ENCODE measurements at regions not wholly inside any gene's neighbourhood (a gene's known extent, or its start where the extent isn't known, plus 50 kb on each side); places are given as distances from the start of the nearest gene placed in this dataset.

DNA sequence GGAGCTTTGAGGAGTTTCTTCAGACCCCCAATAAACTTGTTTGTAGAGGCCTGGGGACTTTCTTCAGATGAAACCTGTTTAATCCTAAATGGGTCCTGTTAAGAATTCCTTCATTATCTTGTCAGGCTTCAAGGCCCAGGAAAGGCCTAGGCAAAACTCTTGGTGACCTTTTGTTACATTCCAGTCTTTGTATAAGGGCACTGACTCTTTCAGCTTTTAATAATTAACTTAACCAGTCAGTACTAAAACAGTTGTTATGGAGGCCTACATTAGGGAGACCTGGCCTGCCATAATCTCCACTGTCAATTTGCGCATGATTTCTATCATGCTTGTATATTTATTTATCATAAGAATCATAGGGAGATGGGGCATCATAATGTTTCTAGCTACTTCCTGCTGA lies 110.2 kb downstream of the FCRL5 start (continued):
- TF ChIP-seq, protein P1, sequence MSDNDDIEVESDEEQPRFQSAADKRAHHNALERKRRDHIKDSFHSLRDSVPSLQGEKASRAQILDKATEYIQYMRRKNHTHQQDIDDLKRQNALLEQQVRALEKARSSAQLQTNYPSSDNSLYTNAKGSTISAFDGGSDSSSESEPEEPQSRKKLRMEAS (CRISPR knock-in tag; IDR thresholded peaks at IDR 0.05), result no peak
- TF ChIP-seq, protein P2, sequence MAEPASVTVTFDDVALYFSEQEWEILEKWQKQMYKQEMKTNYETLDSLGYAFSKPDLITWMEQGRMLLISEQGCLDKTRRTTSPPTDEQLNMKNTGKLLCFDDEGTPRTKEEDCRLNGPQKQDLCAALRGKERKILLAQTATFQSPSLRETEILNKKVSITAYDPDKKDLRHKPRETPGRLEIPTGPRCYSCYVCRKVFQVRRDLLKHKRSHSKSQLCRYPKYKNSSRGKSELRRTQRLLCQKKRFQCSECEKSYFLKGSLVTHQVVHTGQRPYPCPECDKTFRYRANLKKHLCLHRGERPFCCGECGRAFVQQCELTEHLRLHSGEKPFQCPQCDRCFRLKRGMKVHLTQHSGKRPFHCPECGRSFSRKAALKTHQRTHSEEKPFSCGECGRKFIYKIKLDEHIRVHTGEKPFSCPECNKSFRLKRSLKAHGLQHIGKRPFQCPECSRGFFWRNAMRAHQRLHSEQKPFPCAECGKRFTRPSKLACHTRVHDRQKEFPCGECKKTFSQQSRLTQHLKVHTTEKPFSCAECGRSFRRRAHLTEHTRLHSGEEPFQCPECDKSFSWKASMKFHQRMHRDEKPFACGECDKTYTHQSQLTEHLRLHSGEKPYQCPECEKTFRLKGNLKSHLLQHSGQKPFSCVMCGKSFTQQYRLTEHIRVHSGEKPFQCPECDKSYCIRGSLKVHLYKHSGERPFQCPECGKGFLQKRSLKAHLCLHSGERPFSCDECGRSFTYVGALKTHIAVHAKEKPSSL (CRISPR knock-in tag; conservative IDR thresholded peaks at IDR 0.05), result no peak

DNA sequence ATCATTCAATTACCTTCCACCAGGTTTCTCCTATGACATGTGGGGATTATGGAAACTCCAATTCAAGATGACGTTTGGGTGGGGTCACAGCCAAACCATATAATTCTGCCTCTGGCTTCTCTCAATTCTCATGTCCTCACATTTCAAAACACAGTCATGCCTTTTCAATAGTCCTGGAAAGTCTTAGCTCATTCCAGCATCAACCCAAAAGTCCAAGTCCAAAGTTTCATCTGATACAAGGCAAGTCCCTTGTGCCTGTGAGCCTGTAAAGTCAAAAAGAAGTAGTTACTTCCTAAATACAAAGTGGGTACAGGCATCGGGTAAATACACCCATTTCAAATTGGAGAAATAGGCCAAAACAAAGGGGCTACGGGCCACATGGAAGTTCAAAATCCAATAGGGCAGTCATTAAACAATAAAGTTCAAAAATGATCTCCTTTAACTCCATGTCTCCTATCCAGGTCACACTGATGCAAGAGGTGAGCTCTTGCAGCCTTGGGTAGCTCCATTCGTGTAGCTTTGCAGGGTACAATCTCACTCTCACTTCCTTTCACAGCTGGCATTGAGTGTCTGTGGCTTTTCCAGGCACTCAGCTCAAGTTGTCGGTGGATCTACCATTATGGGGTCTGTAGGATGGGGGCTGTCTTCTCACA lies 112.9 kb downstream of the FCRL5 start:
- H3K4me3 Mint-ChIP-seq, result no peak overlapping the region

DNA sequence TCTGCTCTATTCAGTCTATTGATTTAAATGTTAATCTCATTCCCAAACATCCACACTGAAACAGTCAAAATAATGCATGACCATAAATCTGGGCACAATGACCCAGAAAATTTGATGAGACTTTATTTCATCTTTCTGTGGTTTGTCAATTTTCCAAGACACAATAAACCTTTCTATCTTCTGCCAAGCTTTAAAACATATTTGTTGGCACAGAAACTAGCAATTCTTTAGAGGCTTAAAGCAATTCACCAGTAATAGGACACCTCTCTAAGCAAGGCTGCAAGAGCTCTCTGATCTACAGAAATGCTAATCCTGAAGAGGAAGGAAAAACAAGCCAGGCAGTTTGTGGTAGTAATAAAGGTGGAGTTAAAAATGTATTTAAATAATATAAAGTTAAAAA lies 113.7 kb downstream of the FCRL5 start:
- Mint-ChIP-seq H3K36me3 (peaks cover 23% of the 10 kb centered on the region), H3K4me3 (no peak overlapping the region), H3K27ac (peak overlapping the region; percentile 81), H3K9me3 (peaks cover 35% of the 10 kb centered on the region), H3K27me3 (ENCODE audit: low read depth) (peaks cover 8% of the 10 kb centered on the region; the same call in 1 of the 2 replicates), H3K4me1 (peaks cover 53% of the 10 kb centered on the region)
- DNase-seq (ENCODE audit: low spot score) (no peak), ATAC-seq (peak; percentile 65)
- CTCF ChIA-PET, result no interaction called here
- POLR2A ChIA-PET, result no interaction called here
- TF ChIP-seq ZNF138 (CRISPR knock-in tag; conservative IDR thresholded peaks at IDR 0.05) (no peak), IRF2 (CRISPR knock-in tag; IDR thresholded peaks at IDR 0.05; ENCODE audit: borderline replicate concordance, low read depth) (no peak), MXD4 (CRISPR knock-in tag; IDR thresholded peaks at IDR 0.05; ENCODE audit: borderline replicate concordance) (no peak), SMAD4 (CRISPR knock-in tag; IDR thresholded peaks at IDR 0.05) (no peak), ZBTB21 (CRISPR knock-in tag; IDR thresholded peaks at IDR 0.05; ENCODE audit: borderline replicate concordance) (no peak)

More for the DNA sequence above, 112.9 kb downstream of the FCRL5 start:
- Mint-ChIP-seq H3K9me3 (peaks cover 26% of the 10 kb centered on the region), H3K4me1 (peaks cover 53% of the 10 kb centered on the region), H3K27me3 (ENCODE audit: low read depth) (peaks cover 6% of the 10 kb centered on the region; the same call in 1 of the 2 replicates), H3K27ac (no peak overlapping the region), H3K36me3 (peaks cover 15% of the 10 kb centered on the region)
- ChIA-PET POLR2A (no interaction called here), CTCF (no interaction called here)
- no peak for ATAC-seq
- TF ChIP-seq NFYB (CRISPR knock-in tag; conservative IDR thresholded peaks at IDR 0.05; ENCODE audit: low read depth) (no peak), ZNF423 (CRISPR knock-in tag; IDR thresholded peaks at IDR 0.05) (no peak), GTF2I (CRISPR knock-in tag; conservative IDR thresholded peaks at IDR 0.05) (no peak), MYBL2 (CRISPR knock-in tag; IDR thresholded peaks at IDR 0.05) (no peak)
- TF ChIP-seq, protein P3, sequence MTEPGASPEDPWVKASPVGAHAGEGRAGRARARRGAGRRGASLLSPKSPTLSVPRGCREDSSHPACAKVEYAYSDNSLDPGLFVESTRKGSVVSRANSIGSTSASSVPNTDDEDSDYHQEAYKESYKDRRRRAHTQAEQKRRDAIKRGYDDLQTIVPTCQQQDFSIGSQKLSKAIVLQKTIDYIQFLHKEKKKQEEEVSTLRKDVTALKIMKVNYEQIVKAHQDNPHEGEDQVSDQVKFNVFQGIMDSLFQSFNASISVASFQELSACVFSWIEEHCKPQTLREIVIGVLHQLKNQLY (CRISPR knock-in tag; IDR thresholded peaks at IDR 0.05), result no peak
- TF ChIP-seq, protein P4, sequence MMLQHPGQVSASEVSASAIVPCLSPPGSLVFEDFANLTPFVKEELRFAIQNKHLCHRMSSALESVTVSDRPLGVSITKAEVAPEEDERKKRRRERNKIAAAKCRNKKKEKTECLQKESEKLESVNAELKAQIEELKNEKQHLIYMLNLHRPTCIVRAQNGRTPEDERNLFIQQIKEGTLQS (CRISPR knock-in tag; conservative IDR thresholded peaks at IDR 0.05), result no peak
- no peak for DNase-seq (ENCODE audit: low spot score)

DNA sequence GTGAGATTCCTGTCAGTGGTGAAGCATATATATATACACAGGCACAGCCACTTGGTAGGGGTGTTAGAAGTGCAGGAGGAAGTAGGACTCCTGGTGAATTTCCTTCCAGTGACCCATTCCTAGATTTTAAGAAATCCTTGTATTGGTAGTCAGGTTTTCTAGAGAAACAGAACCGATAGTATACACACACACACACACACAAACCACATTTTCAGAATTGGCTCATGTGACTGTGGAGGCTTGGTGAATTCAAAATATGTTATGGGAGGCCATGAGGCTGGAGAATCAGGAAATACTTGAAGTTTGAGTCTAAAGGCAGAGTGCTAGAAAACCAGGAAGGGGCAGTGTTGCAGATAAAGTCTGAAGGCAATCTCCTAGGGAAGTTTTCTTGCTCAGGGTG lies 114.2 kb downstream of the FCRL5 start:
- H3K27ac Mint-ChIP-seq, result peak overlapping the region; percentile 81
- POLR2A ChIA-PET, result no interaction called here
- TF ChIP-seq, protein P5, sequence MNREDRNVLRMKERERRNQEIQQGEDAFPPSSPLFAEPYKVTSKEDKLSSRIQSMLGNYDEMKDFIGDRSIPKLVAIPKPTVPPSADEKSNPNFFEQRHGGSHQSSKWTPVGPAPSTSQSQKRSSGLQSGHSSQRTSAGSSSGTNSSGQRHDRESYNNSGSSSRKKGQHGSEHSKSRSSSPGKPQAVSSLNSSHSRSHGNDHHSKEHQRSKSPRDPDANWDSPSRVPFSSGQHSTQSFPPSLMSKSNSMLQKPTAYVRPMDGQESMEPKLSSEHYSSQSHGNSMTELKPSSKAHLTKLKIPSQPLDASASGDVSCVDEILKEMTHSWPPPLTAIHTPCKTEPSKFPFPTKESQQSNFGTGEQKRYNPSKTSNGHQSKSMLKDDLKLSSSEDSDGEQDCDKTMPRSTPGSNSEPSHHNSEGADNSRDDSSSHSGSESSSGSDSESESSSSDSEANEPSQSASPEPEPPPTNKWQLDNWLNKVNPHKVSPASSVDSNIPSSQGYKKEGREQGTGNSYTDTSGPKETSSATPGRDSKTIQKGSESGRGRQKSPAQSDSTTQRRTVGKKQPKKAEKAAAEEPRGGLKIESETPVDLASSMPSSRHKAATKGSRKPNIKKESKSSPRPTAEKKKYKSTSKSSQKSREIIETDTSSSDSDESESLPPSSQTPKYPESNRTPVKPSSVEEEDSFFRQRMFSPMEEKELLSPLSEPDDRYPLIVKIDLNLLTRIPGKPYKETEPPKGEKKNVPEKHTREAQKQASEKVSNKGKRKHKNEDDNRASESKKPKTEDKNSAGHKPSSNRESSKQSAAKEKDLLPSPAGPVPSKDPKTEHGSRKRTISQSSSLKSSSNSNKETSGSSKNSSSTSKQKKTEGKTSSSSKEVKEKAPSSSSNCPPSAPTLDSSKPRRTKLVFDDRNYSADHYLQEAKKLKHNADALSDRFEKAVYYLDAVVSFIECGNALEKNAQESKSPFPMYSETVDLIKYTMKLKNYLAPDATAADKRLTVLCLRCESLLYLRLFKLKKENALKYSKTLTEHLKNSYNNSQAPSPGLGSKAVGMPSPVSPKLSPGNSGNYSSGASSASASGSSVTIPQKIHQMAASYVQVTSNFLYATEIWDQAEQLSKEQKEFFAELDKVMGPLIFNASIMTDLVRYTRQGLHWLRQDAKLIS (CRISPR knock-in tag; IDR thresholded peaks at IDR 0.05; ENCODE audit: borderline replicate concordance), result no peak
- TF ChIP-seq, protein P6, sequence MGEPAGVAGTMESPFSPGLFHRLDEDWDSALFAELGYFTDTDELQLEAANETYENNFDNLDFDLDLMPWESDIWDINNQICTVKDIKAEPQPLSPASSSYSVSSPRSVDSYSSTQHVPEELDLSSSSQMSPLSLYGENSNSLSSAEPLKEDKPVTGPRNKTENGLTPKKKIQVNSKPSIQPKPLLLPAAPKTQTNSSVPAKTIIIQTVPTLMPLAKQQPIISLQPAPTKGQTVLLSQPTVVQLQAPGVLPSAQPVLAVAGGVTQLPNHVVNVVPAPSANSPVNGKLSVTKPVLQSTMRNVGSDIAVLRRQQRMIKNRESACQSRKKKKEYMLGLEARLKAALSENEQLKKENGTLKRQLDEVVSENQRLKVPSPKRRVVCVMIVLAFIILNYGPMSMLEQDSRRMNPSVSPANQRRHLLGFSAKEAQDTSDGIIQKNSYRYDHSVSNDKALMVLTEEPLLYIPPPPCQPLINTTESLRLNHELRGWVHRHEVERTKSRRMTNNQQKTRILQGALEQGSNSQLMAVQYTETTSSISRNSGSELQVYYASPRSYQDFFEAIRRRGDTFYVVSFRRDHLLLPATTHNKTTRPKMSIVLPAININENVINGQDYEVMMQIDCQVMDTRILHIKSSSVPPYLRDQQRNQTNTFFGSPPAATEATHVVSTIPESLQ (CRISPR knock-in tag; IDR thresholded peaks at IDR 0.05), result no peak
- no peak for TF ChIP-seq CREB1 (CRISPR knock-in tag; IDR thresholded peaks at IDR 0.05)
- TF ChIP-seq TCF7 (CRISPR knock-in tag; IDR thresholded peaks at IDR 0.05; ENCODE audit: low read depth), result no peak
- no peak for TF ChIP-seq NR3C1 (CRISPR knock-in tag; conservative IDR thresholded peaks at IDR 0.05; ENCODE audit: low read depth)
- no peak for TF ChIP-seq TEAD1 (CRISPR knock-in tag; IDR thresholded peaks at IDR 0.05)
- TF ChIP-seq MYBL2 (CRISPR knock-in tag; IDR thresholded peaks at IDR 0.05), result no peak
- TF ChIP-seq, protein P4 (CRISPR knock-in tag; conservative IDR thresholded peaks at IDR 0.05), result no peak
- TF ChIP-seq ATF1 (CRISPR knock-in tag; IDR thresholded peaks at IDR 0.05), result no peak

More for the DNA sequence above, 114.2 kb downstream of the FCRL5 start:
- ATAC-seq (no peak), DNase-seq (ENCODE audit: low spot score) (no peak)
- Mint-ChIP-seq H3K4me3 (no peak overlapping the region), H3K4me1 (peaks cover 53% of the 10 kb centered on the region), H3K27me3 (ENCODE audit: low read depth) (peaks cover 8% of the 10 kb centered on the region; the same call in 1 of the 2 replicates), H3K9me3 (peaks cover 37% of the 10 kb centered on the region), H3K36me3 (peaks cover 24% of the 10 kb centered on the region)
- CTCF ChIA-PET, result no interaction called here

Measured in WTC11 (cell line).